GM23338 (cell line): ENCODE measurements at regions not wholly inside any gene's neighbourhood (a gene's known extent, or its start where the extent isn't known, plus 50 kb on each side); places are given as distances from the start of the nearest gene placed in this dataset.

ENCODE experiments used
- ATAC-seq: fragments of 200-7000 bp; cut with Tn5 transposase; 3 replicates; pipeline ENCODE4 v1.9.1; 2020
- DNase-seq: peaks from one replicate; pipeline ENCODE4 v3.0.0-alpha.2; 2015; ENCODE audit warnings: low spot score
- H2AFZ ChIP-seq: fragments of 200-600 bp; sonication (generic); 2 replicates; pipeline ENCODE4 v1.8.0; 2016; ENCODE audit warnings: antibody characterized with exemption, mild to moderate bottlenecking, moderate library complexity
- H3F3A ChIP-seq: fragments of 200-600 bp; sonication (generic); replicated peaks from 2 replicates; pipeline ENCODE4 v1.8.0; 2017; ENCODE audit warnings: antibody characterized with exemption, mixed run types, low read depth
- H3K27ac ChIP-seq: fragments of 200-600 bp; sonication (generic); 2 replicates; pipeline ENCODE4 v1.6.1; 2016; ENCODE audit warnings: low read depth
- H3K27me3 ChIP-seq: fragments of 200-600 bp; sonication (generic); 2 replicates; pipeline ENCODE4 v1.8.0; 2016; ENCODE audit warnings: mild to moderate bottlenecking, mixed run types, moderate library complexity; ENCODE audit not compliant: insufficient read depth
- H3K36me3 ChIP-seq: fragments of 200-600 bp; sonication (generic); 2 replicates; pipeline ENCODE4 v1.8.0; 2016; ENCODE audit warnings: mild to moderate bottlenecking; ENCODE audit not compliant: insufficient read depth
- H3K4me1 ChIP-seq: fragments of 200-600 bp; sonication (generic); 2 replicates; pipeline ENCODE4 v1.8.0; 2016; ENCODE audit warnings: mild to moderate bottlenecking, moderate library complexity; ENCODE audit not compliant: insufficient read depth
- H3K4me2 ChIP-seq: fragments of 200-600 bp; sonication (generic); 2 replicates; pipeline ENCODE4 v1.7.1; 2017; ENCODE audit warnings: mixed run types
- H3K4me3 ChIP-seq: fragments of 200-600 bp; sonication (generic); 2 replicates; pipeline ENCODE4 v1.6.1; 2016; ENCODE audit warnings: mixed run types
- H3K79me2 ChIP-seq: fragments of 200-600 bp; sonication (generic); replicated peaks from 2 replicates; pipeline ENCODE4 v1.8.0; 2017; ENCODE audit warnings: mild to moderate bottlenecking; ENCODE audit not compliant: insufficient read depth
- H3K9me2 ChIP-seq: fragments of 200-600 bp; sonication (generic); 2 replicates; pipeline ENCODE4 v1.8.0; 2017; ENCODE audit not compliant: insufficient read depth
- H4K20me1 ChIP-seq: fragments of 200-600 bp; sonication (generic); replicated peaks from 2 replicates; pipeline ENCODE4 v1.8.0; 2017; ENCODE audit warnings: mild to moderate bottlenecking; ENCODE audit not compliant: insufficient read depth
- H3K27ac Mint-ChIP-seq: 2 replicates; pipeline ENCODE4 v1.8.0; 2020; ENCODE audit warnings: inconsistent platforms, mild to moderate bottlenecking, moderate library complexity, mixed read lengths
- H3K27me3 Mint-ChIP-seq: 3 replicates; pipeline ENCODE4 v1.8.0; 2022; ENCODE audit warnings: low read depth, mild to moderate bottlenecking, moderate library complexity, mixed read lengths, inconsistent platforms; ENCODE audit not compliant: insufficient read depth, poor library complexity
- H3K36me3 Mint-ChIP-seq: 3 replicates; pipeline ENCODE4 v1.8.0; 2021; ENCODE audit warnings: low read depth, mild to moderate bottlenecking, inconsistent platforms, moderate library complexity, mixed read lengths
- H3K4me1 Mint-ChIP-seq: 3 replicates; pipeline ENCODE4 v1.8.0; 2020; ENCODE audit warnings: mild to moderate bottlenecking, inconsistent platforms, mixed read lengths
- H3K4me3 Mint-ChIP-seq: 3 replicates; pipeline ENCODE4 v1.8.0; 2021; ENCODE audit warnings: moderate library complexity, mild to moderate bottlenecking, inconsistent platforms, mixed read lengths
- H3K9me3 Mint-ChIP-seq: 3 replicates; pipeline ENCODE4 v1.8.0; 2020; ENCODE audit warnings: moderate library complexity, mild to moderate bottlenecking, inconsistent platforms, mixed read lengths
- EZH2 ChIP-seq: fragments of 200-600 bp; sonication (generic); IDR thresholded peaks from one replicate; pipeline ENCODE4 v1.8.0; 2017; ENCODE audit warnings: antibody characterized with exemption, mild to moderate bottlenecking, low read depth; ENCODE audit not compliant: unreplicated experiment
- JUNB ChIP-seq: IDR thresholded peaks from one replicate; pipeline ENCODE4 v1.6.1; 2016; ENCODE audit warnings: antibody characterized with exemption; ENCODE audit not compliant: unreplicated experiment
- NANOG ChIP-seq: IDR thresholded peaks from 2 replicates; pipeline ENCODE4 v1.6.1; 2016; ENCODE audit warnings: antibody characterized with exemption, borderline replicate concordance
- POLR2AphosphoS5 ChIP-seq: IDR thresholded peaks from 2 replicates; pipeline ENCODE4 v1.6.1; 2016; ENCODE audit warnings: antibody characterized with exemption, low read depth
- ZNF331 ChIP-seq: fragments of 250-450 bp; sonication (Bioruptor Pico); IDR thresholded peaks from 2 replicates; pipeline ENCODE4 v1.5.0; 2020; ENCODE audit warnings: low read depth, mild to moderate bottlenecking, moderate library complexity
- TF ChIP-seq, protein P1 (sequence below): fragments of 250-450 bp; sonication (Bioruptor Pico); IDR thresholded peaks from 2 replicates; pipeline ENCODE4 v1.5.0; 2020; ENCODE audit warnings: mild to moderate bottlenecking, moderate library complexity
- TF ChIP-seq, protein P2 (sequence below): IDR thresholded peaks from 2 replicates; pipeline ENCODE4 v1.6.1; 2016; ENCODE audit warnings: antibody characterized with exemption
- TF ChIP-seq, protein P3 (sequence below): IDR thresholded peaks from one replicate; pipeline ENCODE4 v1.6.1; 2018; ENCODE audit warnings: antibody characterized with exemption; ENCODE audit not compliant: unreplicated experiment
- TF ChIP-seq, protein P4 (sequence below), 2 experiments: fragments of 200-600 bp in 1 of 2; sonication (generic) in 1 of 2; conservative IDR thresholded peaks; 2 replicates each; pipeline versions ENCODE4 v1.5.1 to v1.6.1; 2016 to 2017; ENCODE audit warnings: antibody characterized with exemption in 2 of 2, low read depth in 2 of 2, mild to moderate bottlenecking in 2 of 2, moderate library complexity in 1 of 2

DNA sequence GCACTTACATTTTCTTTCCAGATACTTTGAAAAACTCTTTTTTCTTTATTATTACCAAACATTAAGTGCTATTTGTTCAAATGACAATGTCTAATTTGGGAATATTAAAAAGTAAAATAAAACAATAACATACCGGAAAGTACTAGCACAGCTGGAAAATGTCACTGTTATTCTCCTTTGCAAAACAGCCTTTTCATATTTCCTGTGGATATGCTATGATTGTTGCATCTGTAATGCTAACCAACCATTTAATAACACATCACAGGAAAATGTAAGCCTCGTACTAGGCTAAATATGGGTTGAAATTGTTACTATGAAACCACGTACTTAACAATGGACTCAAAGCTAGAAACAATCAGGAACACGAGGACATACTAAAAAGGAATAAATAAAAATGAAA lies 298.1 kb downstream of the CBLN2 start (continued):
- TF ChIP-seq, protein P1, sequence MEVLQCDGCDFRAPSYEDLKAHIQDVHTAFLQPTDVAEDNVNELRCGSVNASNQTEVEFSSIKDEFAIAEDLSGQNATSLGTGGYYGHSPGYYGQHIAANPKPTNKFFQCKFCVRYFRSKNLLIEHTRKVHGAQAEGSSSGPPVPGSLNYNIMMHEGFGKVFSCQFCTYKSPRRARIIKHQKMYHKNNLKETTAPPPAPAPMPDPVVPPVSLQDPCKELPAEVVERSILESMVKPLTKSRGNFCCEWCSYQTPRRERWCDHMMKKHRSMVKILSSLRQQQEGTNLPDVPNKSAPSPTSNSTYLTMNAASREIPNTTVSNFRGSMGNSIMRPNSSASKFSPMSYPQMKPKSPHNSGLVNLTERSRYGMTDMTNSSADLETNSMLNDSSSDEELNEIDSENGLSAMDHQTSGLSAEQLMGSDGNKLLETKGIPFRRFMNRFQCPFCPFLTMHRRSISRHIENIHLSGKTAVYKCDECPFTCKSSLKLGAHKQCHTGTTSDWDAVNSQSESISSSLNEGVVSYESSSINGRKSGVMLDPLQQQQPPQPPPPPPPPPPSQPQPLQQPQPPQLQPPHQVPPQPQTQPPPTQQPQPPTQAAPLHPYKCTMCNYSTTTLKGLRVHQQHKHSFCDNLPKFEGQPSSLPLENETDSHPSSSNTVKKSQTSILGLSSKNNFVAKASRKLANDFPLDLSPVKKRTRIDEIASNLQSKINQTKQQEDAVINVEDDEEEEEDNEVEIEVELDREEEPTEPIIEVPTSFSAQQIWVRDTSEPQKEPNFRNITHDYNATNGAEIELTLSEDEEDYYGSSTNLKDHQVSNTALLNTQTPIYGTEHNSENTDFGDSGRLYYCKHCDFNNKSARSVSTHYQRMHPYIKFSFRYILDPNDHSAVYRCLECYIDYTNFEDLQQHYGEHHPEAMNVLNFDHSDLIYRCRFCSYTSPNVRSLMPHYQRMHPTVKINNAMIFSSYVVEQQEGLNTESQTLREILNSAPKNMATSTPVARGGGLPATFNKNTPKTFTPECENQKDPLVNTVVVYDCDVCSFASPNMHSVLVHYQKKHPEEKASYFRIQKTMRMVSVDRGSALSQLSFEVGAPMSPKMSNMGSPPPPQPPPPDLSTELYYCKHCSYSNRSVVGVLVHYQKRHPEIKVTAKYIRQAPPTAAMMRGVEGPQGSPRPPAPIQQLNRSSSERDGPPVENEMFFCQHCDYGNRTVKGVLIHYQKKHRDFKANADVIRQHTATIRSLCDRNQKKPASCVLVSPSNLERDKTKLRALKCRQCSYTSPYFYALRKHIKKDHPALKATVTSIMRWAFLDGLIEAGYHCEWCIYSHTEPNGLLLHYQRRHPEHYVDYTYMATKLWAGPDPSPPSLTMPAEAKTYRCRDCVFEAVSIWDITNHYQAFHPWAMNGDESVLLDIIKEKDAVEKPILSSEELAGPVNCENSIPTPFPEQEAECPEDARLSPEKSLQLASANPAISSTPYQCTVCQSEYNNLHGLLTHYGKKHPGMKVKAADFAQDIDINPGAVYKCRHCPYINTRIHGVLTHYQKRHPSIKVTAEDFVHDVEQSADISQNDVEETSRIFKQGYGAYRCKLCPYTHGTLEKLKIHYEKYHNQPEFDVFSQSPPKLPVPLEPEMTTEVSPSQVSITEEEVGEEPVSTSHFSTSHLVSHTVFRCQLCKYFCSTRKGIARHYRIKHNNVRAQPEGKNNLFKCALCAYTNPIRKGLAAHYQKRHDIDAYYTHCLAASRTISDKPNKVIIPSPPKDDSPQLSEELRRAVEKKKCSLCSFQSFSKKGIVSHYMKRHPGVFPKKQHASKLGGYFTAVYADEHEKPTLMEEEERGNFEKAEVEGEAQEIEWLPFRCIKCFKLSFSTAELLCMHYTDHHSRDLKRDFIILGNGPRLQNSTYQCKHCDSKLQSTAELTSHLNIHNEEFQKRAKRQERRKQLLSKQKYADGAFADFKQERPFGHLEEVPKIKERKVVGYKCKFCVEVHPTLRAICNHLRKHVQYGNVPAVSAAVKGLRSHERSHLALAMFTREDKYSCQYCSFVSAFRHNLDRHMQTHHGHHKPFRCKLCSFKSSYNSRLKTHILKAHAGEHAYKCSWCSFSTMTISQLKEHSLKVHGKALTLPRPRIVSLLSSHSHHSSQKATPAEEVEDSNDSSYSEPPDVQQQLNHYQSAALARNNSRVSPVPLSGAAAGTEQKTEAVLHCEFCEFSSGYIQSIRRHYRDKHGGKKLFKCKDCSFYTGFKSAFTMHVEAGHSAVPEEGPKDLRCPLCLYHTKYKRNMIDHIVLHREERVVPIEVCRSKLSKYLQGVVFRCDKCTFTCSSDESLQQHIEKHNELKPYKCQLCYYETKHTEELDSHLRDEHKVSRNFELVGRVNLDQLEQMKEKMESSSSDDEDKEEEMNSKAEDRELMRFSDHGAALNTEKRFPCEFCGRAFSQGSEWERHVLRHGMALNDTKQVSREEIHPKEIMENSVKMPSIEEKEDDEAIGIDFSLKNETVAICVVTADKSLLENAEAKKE, result no peak

DNA sequence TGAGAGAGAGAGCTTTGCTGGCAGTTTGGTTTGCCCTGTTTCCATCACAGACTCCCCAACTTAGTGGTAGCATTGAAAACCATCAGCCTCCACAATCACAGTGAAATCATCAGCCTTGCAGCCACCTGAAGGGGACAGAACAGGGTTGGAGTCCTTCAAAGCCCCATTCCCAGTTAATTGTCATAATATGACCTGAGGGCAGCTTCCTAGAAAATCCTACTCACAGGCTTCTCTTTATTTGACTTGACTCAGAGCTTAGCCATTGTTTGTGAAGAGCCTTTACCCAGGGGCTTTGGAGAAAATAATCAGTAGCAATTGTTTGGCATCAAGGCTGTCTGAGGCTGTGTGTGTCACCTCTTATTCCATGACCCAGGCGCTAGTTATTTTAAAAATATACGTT lies 308.7 kb downstream of the CBLN2 start:
- H3K36me3 Mint-ChIP-seq, result peaks cover 17% of the 10 kb centered on the region
- no peaks in the 10 kb centered on the region for H3K9me2 ChIP-seq
- no peak overlapping the region for H3K4me2 ChIP-seq
- no peaks in the 10 kb centered on the region for H4K20me1 ChIP-seq
- no peaks in the 10 kb centered on the region for H3K4me1 Mint-ChIP-seq
- H3K9me3 Mint-ChIP-seq, result peaks cover 72% of the 10 kb centered on the region
- H3K27me3 Mint-ChIP-seq, result no peaks in the 10 kb centered on the region
- peaks cover 6% of the 10 kb centered on the region for H3K36me3 ChIP-seq
- H3K27ac ChIP-seq, result no peak overlapping the region
- DNase-seq (no peak), ATAC-seq (no peak)
- no peak overlapping the region for H3K4me3 ChIP-seq
- no peak overlapping the region for H3K27ac Mint-ChIP-seq
- no peaks in the 10 kb centered on the region for H3K79me2 ChIP-seq
- H3K4me1 ChIP-seq, result no peaks in the 10 kb centered on the region
- H3K27me3 ChIP-seq, result no peaks in the 10 kb centered on the region
- no peaks in the 10 kb centered on the region for H3F3A ChIP-seq
- H3K4me3 Mint-ChIP-seq, result no peak overlapping the region
- no peak overlapping the region for H2AFZ ChIP-seq
- no peak for TF ChIP-seq ZNF331 (CRISPR knock-in tag)
- no peak for TF ChIP-seq NANOG
- TF ChIP-seq EZH2, result no peak
- TF ChIP-seq, protein P2, sequence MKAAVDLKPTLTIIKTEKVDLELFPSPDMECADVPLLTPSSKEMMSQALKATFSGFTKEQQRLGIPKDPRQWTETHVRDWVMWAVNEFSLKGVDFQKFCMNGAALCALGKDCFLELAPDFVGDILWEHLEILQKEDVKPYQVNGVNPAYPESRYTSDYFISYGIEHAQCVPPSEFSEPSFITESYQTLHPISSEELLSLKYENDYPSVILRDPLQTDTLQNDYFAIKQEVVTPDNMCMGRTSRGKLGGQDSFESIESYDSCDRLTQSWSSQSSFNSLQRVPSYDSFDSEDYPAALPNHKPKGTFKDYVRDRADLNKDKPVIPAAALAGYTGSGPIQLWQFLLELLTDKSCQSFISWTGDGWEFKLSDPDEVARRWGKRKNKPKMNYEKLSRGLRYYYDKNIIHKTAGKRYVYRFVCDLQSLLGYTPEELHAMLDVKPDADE, result no peak
- TF ChIP-seq, protein P3, sequence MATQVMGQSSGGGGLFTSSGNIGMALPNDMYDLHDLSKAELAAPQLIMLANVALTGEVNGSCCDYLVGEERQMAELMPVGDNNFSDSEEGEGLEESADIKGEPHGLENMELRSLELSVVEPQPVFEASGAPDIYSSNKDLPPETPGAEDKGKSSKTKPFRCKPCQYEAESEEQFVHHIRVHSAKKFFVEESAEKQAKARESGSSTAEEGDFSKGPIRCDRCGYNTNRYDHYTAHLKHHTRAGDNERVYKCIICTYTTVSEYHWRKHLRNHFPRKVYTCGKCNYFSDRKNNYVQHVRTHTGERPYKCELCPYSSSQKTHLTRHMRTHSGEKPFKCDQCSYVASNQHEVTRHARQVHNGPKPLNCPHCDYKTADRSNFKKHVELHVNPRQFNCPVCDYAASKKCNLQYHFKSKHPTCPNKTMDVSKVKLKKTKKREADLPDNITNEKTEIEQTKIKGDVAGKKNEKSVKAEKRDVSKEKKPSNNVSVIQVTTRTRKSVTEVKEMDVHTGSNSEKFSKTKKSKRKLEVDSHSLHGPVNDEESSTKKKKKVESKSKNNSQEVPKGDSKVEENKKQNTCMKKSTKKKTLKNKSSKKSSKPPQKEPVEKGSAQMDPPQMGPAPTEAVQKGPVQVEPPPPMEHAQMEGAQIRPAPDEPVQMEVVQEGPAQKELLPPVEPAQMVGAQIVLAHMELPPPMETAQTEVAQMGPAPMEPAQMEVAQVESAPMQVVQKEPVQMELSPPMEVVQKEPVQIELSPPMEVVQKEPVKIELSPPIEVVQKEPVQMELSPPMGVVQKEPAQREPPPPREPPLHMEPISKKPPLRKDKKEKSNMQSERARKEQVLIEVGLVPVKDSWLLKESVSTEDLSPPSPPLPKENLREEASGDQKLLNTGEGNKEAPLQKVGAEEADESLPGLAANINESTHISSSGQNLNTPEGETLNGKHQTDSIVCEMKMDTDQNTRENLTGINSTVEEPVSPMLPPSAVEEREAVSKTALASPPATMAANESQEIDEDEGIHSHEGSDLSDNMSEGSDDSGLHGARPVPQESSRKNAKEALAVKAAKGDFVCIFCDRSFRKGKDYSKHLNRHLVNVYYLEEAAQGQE, result no peak
- TF ChIP-seq, protein P4, sequence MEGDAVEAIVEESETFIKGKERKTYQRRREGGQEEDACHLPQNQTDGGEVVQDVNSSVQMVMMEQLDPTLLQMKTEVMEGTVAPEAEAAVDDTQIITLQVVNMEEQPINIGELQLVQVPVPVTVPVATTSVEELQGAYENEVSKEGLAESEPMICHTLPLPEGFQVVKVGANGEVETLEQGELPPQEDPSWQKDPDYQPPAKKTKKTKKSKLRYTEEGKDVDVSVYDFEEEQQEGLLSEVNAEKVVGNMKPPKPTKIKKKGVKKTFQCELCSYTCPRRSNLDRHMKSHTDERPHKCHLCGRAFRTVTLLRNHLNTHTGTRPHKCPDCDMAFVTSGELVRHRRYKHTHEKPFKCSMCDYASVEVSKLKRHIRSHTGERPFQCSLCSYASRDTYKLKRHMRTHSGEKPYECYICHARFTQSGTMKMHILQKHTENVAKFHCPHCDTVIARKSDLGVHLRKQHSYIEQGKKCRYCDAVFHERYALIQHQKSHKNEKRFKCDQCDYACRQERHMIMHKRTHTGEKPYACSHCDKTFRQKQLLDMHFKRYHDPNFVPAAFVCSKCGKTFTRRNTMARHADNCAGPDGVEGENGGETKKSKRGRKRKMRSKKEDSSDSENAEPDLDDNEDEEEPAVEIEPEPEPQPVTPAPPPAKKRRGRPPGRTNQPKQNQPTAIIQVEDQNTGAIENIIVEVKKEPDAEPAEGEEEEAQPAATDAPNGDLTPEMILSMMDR (conservative IDR thresholded peaks at IDR 0.05; ENCODE audit: low read depth in 2 of 2), result no peak
- TF ChIP-seq JUNB, result no peak
- TF ChIP-seq POLR2AphosphoS5, result no peak
